IMR-90 (cell line): ENCODE measurements at regions not wholly inside any gene's neighbourhood (a gene's known extent, or its start where the extent isn't known, plus 50 kb on each side); places are given as distances from the start of the nearest gene placed in this dataset.

Experiments used
- ATAC-seq: fragments of 200-7000 bp; cut with Tn5 transposase; 2 replicates; pipeline ENCODE4 v1.9.1; 2020; ENCODE audit warnings: low read depth, mild to moderate bottlenecking, moderate library complexity
- BruUV-seq: library from RNA; stranded (reverse); fragments of 400-500 nt; replicated peaks from 2 replicates; lab custom pipeline; 2021; lab: Mats Ljungman, UMichigan
- CTCF ChIA-PET: fragments of 300-600 bp; formaldehyde crosslinking; extraction: SDS; loops from one replicate; lab custom pipeline; 2021; ENCODE audit warnings: antibody characterized with exemption; lab: Yijun Ruan, JAX
- POLR2A ChIA-PET: fragments of 300-600 bp; sonication (Branson Sonifier 250); formaldehyde crosslinking; loops from one replicate; lab custom pipeline; 2022; ENCODE audit warnings: antibody characterized with exemption; ENCODE audit not compliant: unreplicated experiment; lab: Charles Lee
- DNase-seq: peaks from one replicate; pipeline ENCODE4 v3.0.0; 2013
- H2AFZ ChIP-seq: replicated peaks from 2 replicates; pipeline ENCODE3; 2013; ENCODE audit warnings: low read length, mild to moderate bottlenecking; ENCODE audit not compliant: poor library complexity
- H2AK5ac ChIP-seq: 2 replicates; pipeline ENCODE4 v1.6.1; 2013; ENCODE audit warnings: low read depth, low read length, inconsistent platforms
- H2AK9ac ChIP-seq: replicated peaks from 2 replicates; pipeline ENCODE3; 2013; ENCODE audit warnings: mild to moderate bottlenecking, low read depth, low read length, moderate library complexity; ENCODE audit not compliant: poor library complexity
- H2BK120ac ChIP-seq: 2 replicates; pipeline ENCODE4 v1.6.1; 2013; ENCODE audit warnings: low read depth, low read length, inconsistent platforms
- H2BK15ac ChIP-seq: 3 replicates; pipeline ENCODE4 v1.6.1; 2013; ENCODE audit warnings: low read depth, low read length, inconsistent platforms
- H2BK20ac ChIP-seq: 2 replicates; pipeline ENCODE4 v1.6.1; 2013; ENCODE audit warnings: low read depth, mild to moderate bottlenecking, inconsistent platforms, low read length, moderate library complexity
- H2BK5ac ChIP-seq: 2 replicates; pipeline ENCODE4 v1.6.1; 2013; ENCODE audit warnings: mild to moderate bottlenecking, low read depth, low read length, inconsistent platforms; ENCODE audit not compliant: poor library complexity, severe bottlenecking
- H3K14ac ChIP-seq: replicated peaks from 2 replicates; pipeline ENCODE4 v1.6.1; 2013; ENCODE audit warnings: low read depth, low read length, inconsistent platforms
- H3K18ac ChIP-seq: 2 replicates; pipeline ENCODE4 v1.6.1; 2013; ENCODE audit warnings: low read depth, low read length, control low read depth
- H3K23ac ChIP-seq: 2 replicates; pipeline ENCODE4 v1.6.1; 2013; ENCODE audit warnings: low read depth, low read length, inconsistent platforms
- H3K27ac ChIP-seq: 2 replicates; pipeline ENCODE4 v1.5.1; 2013; ENCODE audit warnings: mild to moderate bottlenecking, control low read depth, low read length; ENCODE audit not compliant: insufficient read depth
- H3K27me3 ChIP-seq: 2 replicates; pipeline ENCODE4 v1.6.1; 2013; ENCODE audit warnings: low read length; ENCODE audit not compliant: control insufficient read depth, insufficient read depth
- H3K36me3 ChIP-seq: 2 replicates; pipeline ENCODE4 v1.6.1; 2013; ENCODE audit warnings: low read length, mixed read lengths; ENCODE audit not compliant: control insufficient read depth, insufficient read depth
- H3K4ac ChIP-seq: 2 replicates; pipeline ENCODE4 v1.6.1; 2013; ENCODE audit warnings: low read depth, low read length, inconsistent platforms
- H3K4me1 ChIP-seq: 2 replicates; pipeline ENCODE4 v1.6.1; 2013; ENCODE audit warnings: low read length, mixed read lengths; ENCODE audit not compliant: control insufficient read depth, insufficient read depth
- H3K4me2 ChIP-seq: 2 replicates; pipeline ENCODE4 v1.6.1; 2013; ENCODE audit warnings: low read depth, mild to moderate bottlenecking, control low read depth, low read length, moderate library complexity
- H3K4me3 ChIP-seq: 2 replicates; pipeline ENCODE4 v1.5.1; 2013; ENCODE audit warnings: low read depth, mild to moderate bottlenecking, control low read depth, low read length, moderate library complexity; ENCODE audit not compliant: insufficient read depth
- H3K56ac ChIP-seq: 2 replicates; pipeline ENCODE4 v1.6.1; 2013; ENCODE audit warnings: low read length, inconsistent platforms; ENCODE audit not compliant: insufficient read depth; ENCODE audit errors: extremely low read depth
- H3K79me1 ChIP-seq, 2 experiments: 2 replicates each; pipeline ENCODE4 v1.6.1; 2013; ENCODE audit warnings: low read length in 2 of 2, inconsistent platforms in 1 of 2, low read depth in 1 of 2
- H3K9ac ChIP-seq: 2 replicates; pipeline ENCODE4 v1.6.1; 2013; ENCODE audit warnings: low read depth, low read length, control low read depth
- H3K9me1 ChIP-seq: 2 replicates; pipeline ENCODE4 v1.6.1; 2013; ENCODE audit warnings: low read length, inconsistent platforms; ENCODE audit not compliant: insufficient read depth
- H3K9me3 ChIP-seq: 2 replicates; pipeline ENCODE4 v1.6.1; 2013; ENCODE audit warnings: low read length; ENCODE audit not compliant: control insufficient read depth, insufficient read depth
- H4K20me1 ChIP-seq: 2 replicates; pipeline ENCODE4 v1.6.1; 2013; ENCODE audit warnings: low read length, inconsistent platforms; ENCODE audit not compliant: insufficient read depth
- H4K5ac ChIP-seq: 2 replicates; pipeline ENCODE4 v1.6.1; 2013; ENCODE audit warnings: mild to moderate bottlenecking, low read depth, low read length, control low read depth
- H4K8ac ChIP-seq, 2 experiments: 2 replicates each; pipeline ENCODE4 v1.6.1; 2013; ENCODE audit warnings: low read depth in 2 of 2, low read length in 2 of 2, control low read depth in 1 of 2, inconsistent platforms in 1 of 2
- H4K91ac ChIP-seq: 2 replicates; pipeline ENCODE4 v1.6.1; 2013; ENCODE audit warnings: low read depth, low read length, inconsistent platforms; ENCODE audit not compliant: insufficient read depth
- BHLHE40 ChIP-seq: fragments of 150-350 bp; IDR thresholded peaks from 2 replicates; pipeline ENCODE4 v1.6.1; 2016; ENCODE audit warnings: mild to moderate bottlenecking, low read depth, low read length
- CEBPB ChIP-seq: IDR thresholded peaks from 2 replicates; pipeline ENCODE4 v1.6.1; 2012; ENCODE audit warnings: low read depth, low read length, improper control_type of control experiment
- MAZ ChIP-seq: IDR thresholded peaks from 2 replicates; pipeline ENCODE4 v1.6.1; 2012; ENCODE audit warnings: low read depth, mild to moderate bottlenecking, low read length, improper control_type of control experiment, moderate library complexity, borderline replicate concordance
- MXI1 ChIP-seq: IDR thresholded peaks from 2 replicates; pipeline ENCODE4 v1.6.1; 2012; ENCODE audit warnings: low read depth, mild to moderate bottlenecking, low read length, moderate library complexity, borderline replicate concordance
- POLR2A ChIP-seq: IDR thresholded peaks from 2 replicates; pipeline ENCODE4 v1.6.1; 2012; ENCODE audit warnings: mild to moderate bottlenecking, low read depth, low read length
- SMC3 ChIP-seq: fragments of 150-350 bp; IDR thresholded peaks from 2 replicates; pipeline ENCODE4 v1.6.1; 2016; ENCODE audit warnings: low read depth, mild to moderate bottlenecking, antibody characterized with exemption, low read length, moderate library complexity
- WGBS, 2 experiments: methylation state at CpG; one replicate each; pipeline versions ENCODE4 v1.1.5 to v1.1.7; 2013; ENCODE audit warnings: missing lambda C conversion rate in 2 of 2; ENCODE audit not compliant: insufficient read length in 1 of 2; ENCODE audit errors: extremely low coverage in 2 of 2; 5-methylcytosine and 5-hydroxymethylcytosine counted together
- dilution Hi-C: fragments of 300-500 bp; cut with HindIII; formaldehyde crosslinking; loops from one replicate; pipeline ENCODE4 v1.14.3; 2018; ENCODE audit warnings: low sequenced_read_pairs; ENCODE audit not compliant: unreplicated experiment
- in situ Hi-C: fragments of 300-500 bp; cut with MboI; formaldehyde crosslinking; loops from 3 replicates; pipeline ENCODE4 v1.14.3; 2019; ENCODE audit warnings: low sequenced_read_pairs, inconsistent platforms, mixed read lengths
- intact Hi-C: fragments of 100-400 bp; cut with micrococcal nuclease; formaldehyde crosslinking; loops from 2 replicates; pipeline ENCODE4 v1.10.0; 2022
- TF ChIP-seq, protein P1 (sequence below): fragments of 150-350 bp; IDR thresholded peaks from 2 replicates; pipeline ENCODE4 v1.6.1; 2017; ENCODE audit warnings: mild to moderate bottlenecking, antibody characterized with exemption, low read length, low read depth

DNA sequence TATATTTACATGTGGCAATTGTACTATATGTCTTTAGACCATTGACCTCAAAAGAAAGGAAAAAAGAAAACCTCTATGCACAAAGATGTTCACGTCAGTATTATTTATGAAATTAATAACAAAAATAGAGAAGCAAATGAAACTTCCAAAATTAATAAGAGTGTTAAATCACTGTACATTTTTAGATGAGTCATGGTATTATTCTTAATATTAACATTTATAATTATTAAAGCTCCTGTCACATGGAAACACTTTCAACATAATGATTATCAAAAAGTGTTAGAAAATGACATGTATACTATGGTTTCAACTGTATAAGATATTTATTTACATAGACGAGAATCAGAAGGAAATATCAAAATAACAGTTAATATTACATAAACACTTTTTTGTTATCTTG lies 324.9 kb upstream of the RUNX1 start:
- dilution Hi-C loops = no loop called here
- H3K27me3 ChIP-seq = no peaks in the 10 kb centered on the region
- no peak overlapping the region for H3K14ac ChIP-seq
- TF ChIP-seq BHLHE40 (no peak), CEBPB (no peak), POLR2A (no peak), SMC3 (no peak), MXI1 (no peak), MAZ (no peak)
- TF ChIP-seq, protein P1, sequence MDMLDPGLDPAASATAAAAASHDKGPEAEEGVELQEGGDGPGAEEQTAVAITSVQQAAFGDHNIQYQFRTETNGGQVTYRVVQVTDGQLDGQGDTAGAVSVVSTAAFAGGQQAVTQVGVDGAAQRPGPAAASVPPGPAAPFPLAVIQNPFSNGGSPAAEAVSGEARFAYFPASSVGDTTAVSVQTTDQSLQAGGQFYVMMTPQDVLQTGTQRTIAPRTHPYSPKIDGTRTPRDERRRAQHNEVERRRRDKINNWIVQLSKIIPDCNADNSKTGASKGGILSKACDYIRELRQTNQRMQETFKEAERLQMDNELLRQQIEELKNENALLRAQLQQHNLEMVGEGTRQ = no peak
- ChIA-PET POLR2A (no interaction called here), CTCF (no interaction called here)
- no peak overlapping the region for H3K4me3 ChIP-seq
- no peak overlapping the region for H3K23ac ChIP-seq
- no peak overlapping the region for H4K5ac ChIP-seq
- H3K36me3 ChIP-seq = no peaks in the 10 kb centered on the region
- no peak overlapping the region for H3K56ac ChIP-seq
- no peak overlapping the region for H2AFZ ChIP-seq
- H3K79me1 ChIP-seq = no peaks in the 10 kb centered on the region
- H2BK20ac ChIP-seq = no peak overlapping the region
- H2AK5ac ChIP-seq = no peak overlapping the region
- no TSS peak for BruUV-seq
- in situ Hi-C loops = no loop called here
- no peak overlapping the region for H3K4ac ChIP-seq
- no peak overlapping the region for H2BK5ac ChIP-seq
- H3K18ac ChIP-seq = no peak overlapping the region
- ATAC-seq = no peak
- no peak overlapping the region for H3K27ac ChIP-seq
- no peak overlapping the region for H2AK9ac ChIP-seq
- WGBS, 2 experiments = no CpG with 5 or more reads among the region's 2 CpGs
- no peak overlapping the region for H4K91ac ChIP-seq
- intact Hi-C loops = loop anchor here (1.0 kb wide), 1 partner anchor 8 kb away; no protein-coding TSS in a partner anchor
- H4K8ac ChIP-seq = no peak overlapping the region
- no peak for DNase-seq
- H3K9ac ChIP-seq = no peak overlapping the region
- no peak overlapping the region for H2BK120ac ChIP-seq
- H2BK15ac ChIP-seq = no peak overlapping the region
- no peaks in the 10 kb centered on the region for H3K9me1 ChIP-seq
- H3K4me2 ChIP-seq = no peak overlapping the region
- H3K9me3 ChIP-seq = no peaks in the 10 kb centered on the region
- peaks cover 2% of the 10 kb centered on the region; the same call in 1 of the 2 replicates for H3K4me1 ChIP-seq
- no peaks in the 10 kb centered on the region for H4K20me1 ChIP-seq
